ENCODE measurements at regions not wholly inside any gene's neighbourhood (a gene's known extent, or its start where the extent isn't known, plus 50 kb on each side); places are given as distances from the start of the nearest gene placed in this dataset.

GRCh38 chr7:3234051-3234450 lies 67.0 kb upstream of the SDK1 start (continued):
- TF ChIP-seq ZNF396 (CRISPR knock-in tag; IDR thresholded peaks at IDR 0.05; ENCODE audit: borderline replicate concordance) (no peak), ZNF671 (CRISPR knock-in tag; IDR thresholded peaks at IDR 0.05) (no peak), FOXK1 (CRISPR knock-in tag; IDR thresholded peaks at IDR 0.05) (no peak), TEAD4 (CRISPR knock-in tag; IDR thresholded peaks at IDR 0.05) (no peak), TEAD1 (CRISPR knock-in tag; IDR thresholded peaks at IDR 0.05) (no peak)

- DNase-seq (ENCODE audit: low spot score) = no peak
- H3K36me3 Mint-ChIP-seq = peaks cover 12% of the 10 kb centered on the region
- H3K27ac Mint-ChIP-seq = no peak overlapping the region
- peaks cover 34% of the 10 kb centered on the region for H3K9me3 Mint-ChIP-seq
- peaks cover 4% of the 10 kb centered on the region; the same call in 1 of the 2 replicates for H3K27me3 Mint-ChIP-seq (ENCODE audit: low read depth)
- POLR2A ChIA-PET = interaction anchor here (0.5 kb wide), 1 partner anchor 22 kb away, joined by 3 read pairs; no protein-coding TSS in a partner anchor
- no peak for TF ChIP-seq ZMAT4 (CRISPR knock-in tag; IDR thresholded peaks at IDR 0.05)
- TF ChIP-seq RELA (CRISPR knock-in tag; IDR thresholded peaks at IDR 0.05; ENCODE audit: borderline replicate concordance) = no peak
- no peak for TF ChIP-seq ZBTB43 (CRISPR knock-in tag; IDR thresholded peaks at IDR 0.05)
- no peak for TF ChIP-seq HMGA2 (CRISPR knock-in tag; IDR thresholded peaks at IDR 0.05)
- TF ChIP-seq SMAD4 (CRISPR knock-in tag; IDR thresholded peaks at IDR 0.05) = no peak
- no peak for TF ChIP-seq KAT7 (CRISPR knock-in tag; IDR thresholded peaks at IDR 0.05; ENCODE audit: borderline replicate concordance)
- TF ChIP-seq FOXK1 (CRISPR knock-in tag; IDR thresholded peaks at IDR 0.05) = no peak
- no peak for TF ChIP-seq NFE2L1 (CRISPR knock-in tag; IDR thresholded peaks at IDR 0.05)
- no peak for TF ChIP-seq ZNF416 (CRISPR knock-in tag; IDR thresholded peaks at IDR 0.05)
- no peak for ATAC-seq
- CTCF ChIA-PET = no interaction called here
- H3K4me1 Mint-ChIP-seq = no peaks in the 10 kb centered on the region
- no peak overlapping the region for H3K4me3 Mint-ChIP-seq
These were observed 66.2 kb upstream of the SDK1 start for GRCh38 chr7:3234851-3235250.

GRCh38 chr7:3235322-3235721 lies 65.7 kb upstream of the SDK1 start:
- ChIA-PET CTCF (no interaction called here), POLR2A (interaction anchor here (0.5 kb wide), 1 partner anchor 22 kb away, joined by 3 read pairs; no protein-coding TSS in a partner anchor)
- DNase-seq (ENCODE audit: low spot score) (no peak), ATAC-seq (no peak)
- peaks cover 34% of the 10 kb centered on the region for H3K9me3 Mint-ChIP-seq
- no peaks in the 10 kb centered on the region for H3K4me1 Mint-ChIP-seq
- no peak overlapping the region for H3K27ac Mint-ChIP-seq
- H3K27me3 Mint-ChIP-seq (ENCODE audit: low read depth) = peaks cover 4% of the 10 kb centered on the region; the same call in 1 of the 2 replicates
- H3K4me3 Mint-ChIP-seq = no peak overlapping the region
- no peak for TF ChIP-seq ZNF671 (CRISPR knock-in tag; IDR thresholded peaks at IDR 0.05)
- no peak for TF ChIP-seq ZBTB21 (CRISPR knock-in tag; IDR thresholded peaks at IDR 0.05; ENCODE audit: borderline replicate concordance)
- no peak for TF ChIP-seq NR3C1 (CRISPR knock-in tag; conservative IDR thresholded peaks at IDR 0.05; ENCODE audit: low read depth)
- no peak for TF ChIP-seq ATF3 (CRISPR knock-in tag; conservative IDR thresholded peaks at IDR 0.05)
- no peak for TF ChIP-seq HMGA2 (CRISPR knock-in tag; IDR thresholded peaks at IDR 0.05)
- TF ChIP-seq ATF6 (CRISPR knock-in tag; IDR thresholded peaks at IDR 0.05) = no peak
- no peak for TF ChIP-seq ETV6 (CRISPR knock-in tag; IDR thresholded peaks at IDR 0.05)
- no peak for TF ChIP-seq SMAD3 (CRISPR knock-in tag; IDR thresholded peaks at IDR 0.05; ENCODE audit: borderline replicate concordance)
- TF ChIP-seq SP1 (CRISPR knock-in tag; conservative IDR thresholded peaks at IDR 0.05) = no peak
- no peak for TF ChIP-seq ZNF121 (CRISPR knock-in tag; IDR thresholded peaks at IDR 0.05)
- no peak for TF ChIP-seq TP53 (CRISPR knock-in tag; IDR thresholded peaks at IDR 0.05)
- H3K36me3 Mint-ChIP-seq = peaks cover 12% of the 10 kb centered on the region

Data from WTC11 (cell line).